Stimulated activated CD4-positive, alpha-beta T cell treated with anti-CD3 and anti-CD28 coated beads, TNF-alpha, amount 100 ng/mL, for 24 hours (primary cell): ENCODE measurements at regions not wholly inside any gene's neighbourhood (a gene's known extent, or its start where the extent isn't known, plus 50 kb on each side); places are given as distances from the start of the nearest gene placed in this dataset.
"Not testable (repeated sequence)": the region's sequence is repeated elsewhere in the genome, so short reads cannot be mapped to it uniquely, and the experiment has no call there.

ENCODE experiments used
- DNase-seq, 3 experiments: peaks; one replicate each; pipeline ENCODE4 v3.0.0-alpha.2; 2020; ENCODE audit warnings: low read depth in 3 of 3

GRCh38 chr15:31487811-31488436 is 161.3 kb downstream of the KLF13 start:
- peak in 1 of 3 experiments; percentile 19 for DNase-seq

DNA sequence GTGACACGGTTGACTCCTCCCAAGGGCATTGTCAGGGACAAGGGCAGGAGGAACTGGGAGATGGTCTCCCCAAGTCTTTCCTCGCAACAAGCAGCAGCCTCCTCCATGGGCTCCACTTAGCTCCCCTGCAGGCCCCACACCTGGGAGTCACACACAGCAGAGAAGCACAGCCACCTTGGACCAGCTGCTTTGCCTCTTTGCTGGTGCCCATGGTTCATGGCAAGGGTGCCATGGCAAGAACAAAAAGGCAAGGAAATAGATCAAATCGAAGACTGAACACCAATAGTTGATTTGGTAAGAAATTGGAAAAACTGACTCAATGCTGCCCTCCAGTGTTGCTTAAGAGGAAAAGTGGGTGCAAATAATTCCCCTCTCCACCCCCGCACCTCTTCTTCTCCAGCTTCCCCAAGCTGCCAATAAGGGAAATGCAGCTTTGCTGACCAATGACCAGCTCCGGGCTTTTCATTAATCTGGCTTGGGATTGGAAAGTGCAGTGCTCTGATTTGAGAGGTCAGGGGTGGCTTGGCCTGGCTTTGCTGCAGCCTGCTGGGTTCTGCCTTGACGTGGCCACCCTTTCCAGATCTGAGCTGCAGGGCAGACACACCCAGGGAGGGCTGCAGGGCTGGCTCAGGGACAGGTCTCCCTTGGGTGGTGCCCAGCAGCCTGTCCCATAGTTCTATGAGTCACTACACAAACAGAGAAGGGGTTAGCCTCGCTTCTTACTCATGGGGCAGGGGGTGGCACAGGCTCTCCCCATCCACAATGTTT is 162.0 kb downstream of the KLF13 start:
- DNase-seq: no peak

GRCh38 chr15:31489281-31489680 is 162.6 kb downstream of the KLF13 start:
- DNase-seq: no peak

DNA sequence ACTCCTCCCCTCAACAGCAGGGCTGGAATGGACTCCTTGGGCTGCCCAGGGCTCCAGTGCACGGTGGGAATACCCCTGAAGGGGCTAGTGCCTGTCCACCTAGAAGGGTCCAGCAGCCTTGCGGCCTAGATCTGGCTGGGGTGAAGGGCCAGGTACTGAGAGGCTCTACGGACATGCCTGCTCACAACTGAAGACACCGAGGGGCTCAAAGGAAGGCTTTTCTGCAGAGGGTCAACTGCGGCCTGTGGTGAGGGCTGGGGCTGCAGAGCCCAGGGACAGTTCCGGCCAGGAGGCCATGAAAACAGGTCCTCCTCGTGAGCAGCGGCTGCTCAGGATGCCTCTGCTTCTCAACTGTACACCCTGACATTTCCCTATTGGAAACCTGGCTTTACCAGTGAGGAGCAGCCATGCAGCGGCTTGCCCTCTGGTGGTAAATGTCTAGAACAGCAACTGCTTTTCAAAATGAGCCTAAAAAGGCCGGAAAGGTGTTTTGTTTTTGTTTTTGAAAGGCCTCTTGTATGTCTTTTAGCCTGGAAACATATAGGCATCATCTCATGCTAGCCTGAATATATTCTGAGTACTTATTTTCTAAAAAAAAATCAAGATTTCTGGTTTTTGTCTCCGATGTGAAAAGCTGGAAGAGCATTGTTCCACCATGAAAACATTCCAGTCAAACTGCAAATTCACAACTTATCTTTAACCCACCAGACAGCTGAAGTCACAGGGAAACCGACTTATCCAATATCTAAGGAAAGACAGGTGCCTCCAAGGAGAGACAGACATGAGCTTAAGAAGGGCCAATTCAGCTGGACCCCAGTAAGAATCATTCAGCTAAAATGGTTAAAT is 163.4 kb downstream of the KLF13 start:
- peak in 1 of 3 experiments; percentile 32 for DNase-seq

GRCh38 chr15:31494786-31495185 is 168.2 kb downstream of the KLF13 start:
- DNase-seq: no peak

GRCh38 chr15:31495281-31495680 is 168.6 kb downstream of the KLF13 start:
- no peak for DNase-seq

GRCh38 chr15:31497838-31498237 is 171.2 kb downstream of the KLF13 start:
- no peak for DNase-seq

GRCh38 chr15:31498329-31498728 is 171.7 kb downstream of the KLF13 start:
- DNase-seq: no peak

GRCh38 chr15:31498756-31499155 is 172.1 kb downstream of the KLF13 start:
- no peak for DNase-seq

- no peak for DNase-seq
These were observed 172.8 kb downstream of the KLF13 start for GRCh38 chr15:31499236-31499952.

DNA sequence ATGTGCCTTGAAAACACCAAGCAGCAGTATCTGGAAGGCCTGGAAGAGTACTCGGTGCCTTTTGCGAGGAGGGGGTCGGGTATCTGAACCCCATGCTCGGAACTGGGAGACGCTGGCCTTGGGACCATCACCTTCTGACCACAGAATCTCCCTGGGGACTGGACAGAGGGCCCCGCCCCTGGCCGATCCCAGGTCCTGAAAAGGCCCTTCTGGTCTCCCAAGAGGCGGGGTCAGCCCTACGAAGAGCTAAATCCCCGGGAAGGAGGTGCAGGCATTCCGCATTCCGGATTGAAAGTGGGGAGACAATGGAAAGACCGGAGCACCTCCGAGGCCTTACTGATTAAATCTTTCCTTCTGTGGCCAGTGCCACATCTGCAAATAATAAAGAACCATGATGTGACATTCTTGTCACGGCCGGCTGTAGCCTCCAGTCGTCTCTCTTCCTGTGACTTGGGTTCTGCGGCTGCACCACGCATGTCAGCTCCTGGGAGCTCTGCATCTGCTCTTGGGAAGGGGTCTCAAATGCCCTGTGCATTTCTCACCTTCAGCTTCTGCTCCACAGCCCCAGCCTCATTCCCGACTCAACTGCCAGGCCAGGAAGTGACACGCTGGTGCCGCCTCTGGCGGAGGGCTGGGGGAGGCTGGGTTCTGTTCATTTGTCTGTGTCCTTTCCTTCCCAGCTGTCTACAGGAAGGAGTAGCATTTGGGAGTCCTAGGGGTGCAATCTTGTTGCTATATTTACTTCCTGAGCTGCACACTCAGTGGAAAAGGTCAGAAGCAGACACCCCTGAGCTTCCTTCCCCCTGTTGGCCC is 173.5 kb downstream of the KLF13 start:
- no peak for DNase-seq

DNA sequence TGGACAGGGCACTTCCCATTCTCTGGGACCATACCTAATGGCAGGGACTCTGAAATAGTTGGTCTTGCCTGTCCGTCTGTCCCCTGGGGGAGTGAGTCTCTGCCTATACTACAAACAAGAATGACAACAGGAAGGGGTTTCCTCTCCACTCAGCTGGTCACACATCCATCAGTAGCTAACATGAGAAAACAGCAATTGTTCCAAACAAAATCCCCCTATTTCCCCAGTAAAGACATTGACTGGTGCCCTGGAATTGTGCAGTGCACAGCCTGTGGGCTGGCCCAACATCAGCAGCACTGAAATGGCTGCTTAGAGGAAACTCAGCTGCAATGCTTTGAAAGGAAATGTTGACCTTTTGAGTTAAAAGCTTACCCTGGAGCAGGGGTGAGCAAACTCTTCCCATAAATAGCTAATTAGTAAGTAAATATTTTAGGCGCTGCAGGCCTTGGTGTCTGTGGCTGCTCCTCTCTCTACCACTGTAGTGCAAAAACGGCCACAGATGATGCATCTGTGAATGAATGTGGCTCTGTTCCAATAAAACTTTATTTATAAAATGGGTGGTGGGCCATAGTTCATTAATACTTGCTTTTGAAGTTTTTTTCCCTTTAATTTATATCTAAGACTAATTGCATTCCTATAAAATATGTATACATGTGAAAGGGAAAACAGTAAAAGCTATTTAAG is 174.3 kb downstream of the KLF13 start:
- no peak for DNase-seq

DNA sequence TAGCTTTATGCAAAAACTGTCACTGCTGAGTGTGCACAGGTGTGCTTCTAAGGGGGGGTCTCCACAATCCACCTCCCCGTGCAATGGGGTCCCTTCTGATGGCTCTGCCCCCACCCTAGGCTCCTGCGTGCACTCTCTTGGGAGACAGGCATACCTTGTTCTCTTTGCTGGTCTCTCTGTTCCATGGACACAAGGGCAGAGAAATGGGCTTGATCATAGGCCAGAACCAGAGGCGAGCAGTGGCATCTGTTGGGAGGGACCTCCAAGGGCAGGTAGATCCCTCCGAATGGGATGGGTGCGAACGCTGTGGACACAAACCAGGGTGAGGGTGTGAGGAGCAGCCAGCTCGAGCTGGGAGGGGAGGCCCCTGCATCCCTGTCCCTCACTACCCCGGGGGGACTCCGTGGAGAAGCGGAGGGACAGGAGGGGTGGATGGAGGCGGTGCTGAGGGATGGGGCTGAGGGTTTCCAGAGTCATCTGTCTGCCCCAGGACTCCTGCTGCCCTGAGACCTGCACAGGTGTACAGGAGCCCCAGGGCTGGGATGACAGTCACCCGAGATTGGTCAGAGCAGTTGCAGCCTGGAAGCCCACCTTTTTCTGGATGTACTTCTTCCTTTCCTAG is 175.0 kb downstream of the KLF13 start:
- no peak for DNase-seq

DNA sequence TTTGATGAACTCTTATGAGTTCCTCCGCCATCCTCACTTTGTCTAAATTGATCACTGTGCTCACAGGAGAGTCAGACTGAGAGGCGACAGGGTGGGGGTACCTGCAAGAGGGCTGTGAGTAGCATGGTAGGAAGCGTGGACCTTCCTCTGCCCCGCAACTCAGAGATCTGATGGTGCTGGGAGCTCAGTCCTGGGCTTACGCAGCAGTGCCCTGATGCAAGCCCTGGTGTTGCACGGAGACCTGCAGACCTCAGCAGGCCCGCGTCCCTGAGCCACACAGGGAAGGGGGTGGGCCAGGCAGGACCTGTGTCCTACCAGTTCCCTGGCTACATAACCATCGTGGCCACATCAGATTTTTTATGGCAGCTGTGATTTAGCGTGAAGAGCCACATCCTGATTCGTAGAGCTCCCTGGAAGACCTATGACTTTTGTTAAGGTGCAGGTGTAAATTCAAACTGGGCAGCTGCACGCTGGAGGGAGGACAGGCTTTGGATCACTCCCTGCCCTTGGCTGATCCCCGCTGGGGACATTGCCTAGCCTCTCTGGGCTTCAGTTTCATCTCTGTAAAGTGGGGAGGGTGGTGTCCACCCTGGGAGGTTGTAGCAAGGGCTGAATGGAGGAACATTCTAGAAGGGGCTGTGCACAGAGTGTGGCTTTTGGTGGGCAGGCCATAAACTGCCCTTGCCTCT is 176.1 kb downstream of the KLF13 start:
- no peak for DNase-seq

DNA sequence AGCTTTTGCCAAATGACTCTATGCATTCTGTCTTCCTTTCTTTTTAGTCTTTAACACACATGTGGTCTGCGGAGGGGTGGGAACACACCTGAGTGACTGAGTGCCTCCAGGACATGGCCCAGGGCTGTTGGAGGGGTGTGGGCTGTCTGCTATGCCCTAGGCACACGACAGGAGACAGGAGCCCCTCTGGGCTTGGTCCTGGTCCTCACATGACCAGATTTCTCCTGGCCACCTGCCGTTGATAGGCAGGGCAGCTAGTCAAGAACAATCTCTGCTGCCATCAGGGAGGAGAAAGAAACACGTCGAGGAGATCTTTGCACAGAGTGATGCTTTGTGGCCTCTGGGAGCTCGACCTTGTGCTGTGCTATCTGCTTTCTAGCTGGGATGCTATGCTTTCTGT is 176.6 kb downstream of the KLF13 start:
- DNase-seq: no peak

DNA sequence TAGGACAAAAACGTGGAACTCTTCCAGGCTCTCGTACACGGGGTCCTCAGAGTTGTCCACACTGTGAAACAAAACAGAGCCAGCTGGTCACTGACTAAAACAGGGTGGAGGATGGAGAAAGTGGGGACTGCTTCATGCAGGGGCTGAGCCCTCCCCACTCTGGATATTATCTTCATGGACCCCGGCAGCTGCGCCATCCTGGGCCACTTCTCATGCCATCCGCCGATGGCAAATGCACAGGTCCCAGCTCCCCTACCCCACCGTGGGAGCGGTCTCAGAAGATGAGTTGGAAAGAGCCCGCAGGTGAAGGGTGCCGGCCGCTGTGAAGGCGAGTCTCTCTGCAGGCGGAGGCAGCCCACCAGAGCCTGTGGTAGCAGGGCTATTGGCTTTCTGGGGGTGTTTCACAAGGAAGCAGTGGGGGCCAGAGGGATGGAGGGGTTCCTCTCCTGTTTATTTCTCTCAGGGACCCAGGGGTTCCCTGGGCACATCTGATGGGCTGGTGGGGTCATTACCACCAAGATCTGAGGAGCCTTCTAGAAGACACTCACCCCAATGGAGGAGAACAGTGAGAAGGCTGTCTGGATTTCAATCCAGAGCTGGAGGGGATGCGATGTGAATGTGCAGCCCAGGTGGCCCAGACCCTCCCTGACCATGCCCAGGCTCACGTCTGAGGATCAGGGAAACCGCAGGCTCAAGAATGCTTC is 177.3 kb downstream of the KLF13 start:
- no peak for DNase-seq

- no peak for DNase-seq
These were observed 177.8 kb downstream of the KLF13 start for GRCh38 chr15:31504462-31504839.

DNA sequence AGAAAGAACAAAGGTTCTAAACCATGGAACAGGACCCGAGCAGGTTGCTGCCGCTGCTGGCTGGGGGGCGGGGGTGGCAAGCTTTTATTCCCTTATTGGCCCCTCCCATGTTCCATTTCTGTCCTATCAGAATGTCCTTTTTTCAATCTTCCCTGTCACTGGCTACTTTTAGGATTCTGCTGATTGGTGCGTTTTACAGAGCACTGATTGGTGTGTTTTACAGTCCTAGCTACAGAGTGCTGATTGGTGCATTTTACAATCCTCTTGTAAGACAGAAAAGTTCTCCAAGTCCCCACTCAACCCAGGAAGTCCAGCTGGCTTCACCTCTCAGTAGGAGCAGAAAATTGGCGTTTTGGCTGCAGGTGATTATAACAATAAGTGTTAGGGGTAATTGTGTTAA is 180.9 kb downstream of the KLF13 start:
- not testable (repeated sequence) for DNase-seq

DNA sequence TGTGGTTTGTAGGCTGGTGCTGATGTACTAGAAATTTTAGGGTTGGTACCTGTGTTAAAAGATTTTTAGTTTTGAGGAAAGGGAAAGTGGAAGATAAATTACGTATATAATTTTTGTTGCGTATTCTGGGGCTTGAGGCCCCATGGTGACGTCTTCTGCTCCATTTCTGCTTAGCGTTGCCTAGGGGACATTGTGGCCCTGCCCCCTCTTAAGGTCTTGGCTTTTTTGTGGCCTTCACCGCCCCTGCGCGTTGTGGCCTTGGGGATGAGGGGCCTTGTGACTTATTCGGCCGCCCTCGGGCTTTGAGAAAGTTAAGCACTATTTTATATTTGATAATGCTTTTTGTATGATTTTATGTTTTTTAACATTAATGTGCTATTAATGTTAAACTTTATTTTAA is 182.0 kb downstream of the KLF13 start:
- DNase-seq: no peak
